Glutamatergic neuron (in vitro differentiated cells): ENCODE measurements at regions not wholly inside any gene's neighbourhood (a gene's known extent, or its start where the extent isn't known, plus 50 kb on each side); places are given as distances from the start of the nearest gene placed in this dataset.

Experiments used
- DNase-seq: peaks from one replicate; pipeline ENCODE4 v3.0.0; 2022
- H3K27ac Mint-ChIP-seq: one replicate; pipeline ENCODE4 v1.8.0; 2020; ENCODE audit warnings: mild to moderate bottlenecking, mixed read lengths, inconsistent platforms; ENCODE audit not compliant: unreplicated experiment
- H3K27me3 Mint-ChIP-seq: one replicate; pipeline ENCODE4 v1.8.0; 2020; ENCODE audit warnings: mild to moderate bottlenecking, moderate library complexity, mixed read lengths, inconsistent platforms; ENCODE audit not compliant: unreplicated experiment
- H3K36me3 Mint-ChIP-seq: one replicate; pipeline ENCODE4 v1.8.0; 2020; ENCODE audit warnings: mild to moderate bottlenecking, mixed read lengths, inconsistent platforms; ENCODE audit not compliant: unreplicated experiment
- H3K4me1 Mint-ChIP-seq: one replicate; pipeline ENCODE4 v1.8.0; 2020; ENCODE audit warnings: mild to moderate bottlenecking, low read depth, mixed read lengths, inconsistent platforms; ENCODE audit not compliant: unreplicated experiment
- H3K4me3 Mint-ChIP-seq: one replicate; pipeline ENCODE4 v1.8.0; 2020; ENCODE audit warnings: mild to moderate bottlenecking, mixed read lengths, inconsistent platforms; ENCODE audit not compliant: unreplicated experiment
- H3K9me3 Mint-ChIP-seq: one replicate; pipeline ENCODE4 v1.8.0; 2020; ENCODE audit warnings: mild to moderate bottlenecking, moderate library complexity, mixed read lengths, inconsistent platforms; ENCODE audit not compliant: unreplicated experiment
- TF ChIP-seq, protein P1 (sequence below): fragments of 200-600 bp; sonication (generic); IDR thresholded peaks from one replicate; pipeline ENCODE4 v1.5.0; 2021; ENCODE audit not compliant: partially characterized antibody, unreplicated experiment

DNA sequence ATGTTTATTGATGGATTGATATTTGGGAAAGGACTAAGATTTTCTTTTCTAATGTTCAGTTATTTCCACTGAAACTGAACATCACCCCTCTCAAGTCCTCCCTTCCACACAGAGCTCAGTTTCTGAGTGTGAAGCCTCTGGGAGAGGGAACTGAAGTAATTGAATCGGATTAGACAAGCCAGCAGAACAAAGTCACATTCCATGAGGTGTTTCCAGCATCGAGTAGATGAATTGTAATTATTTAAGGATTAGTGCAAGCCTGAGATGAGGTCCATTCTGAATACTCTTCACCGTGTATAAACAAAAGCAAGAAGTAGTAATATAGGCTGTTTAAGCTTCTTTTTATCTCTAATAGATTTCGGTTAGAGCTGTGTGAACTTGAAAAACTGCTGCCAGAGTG is 2060.5 kb downstream of the MAT2B start:
- Mint-ChIP-seq H3K4me1 (no peaks in the 10 kb centered on the region), H3K27me3 (no peaks in the 10 kb centered on the region), H3K27ac (no peak overlapping the region), H3K36me3 (peaks cover under 1% of the 10 kb centered on the region), H3K4me3 (no peak overlapping the region), H3K9me3 (peaks cover 6% of the 10 kb centered on the region)
- TF ChIP-seq, protein P1, sequence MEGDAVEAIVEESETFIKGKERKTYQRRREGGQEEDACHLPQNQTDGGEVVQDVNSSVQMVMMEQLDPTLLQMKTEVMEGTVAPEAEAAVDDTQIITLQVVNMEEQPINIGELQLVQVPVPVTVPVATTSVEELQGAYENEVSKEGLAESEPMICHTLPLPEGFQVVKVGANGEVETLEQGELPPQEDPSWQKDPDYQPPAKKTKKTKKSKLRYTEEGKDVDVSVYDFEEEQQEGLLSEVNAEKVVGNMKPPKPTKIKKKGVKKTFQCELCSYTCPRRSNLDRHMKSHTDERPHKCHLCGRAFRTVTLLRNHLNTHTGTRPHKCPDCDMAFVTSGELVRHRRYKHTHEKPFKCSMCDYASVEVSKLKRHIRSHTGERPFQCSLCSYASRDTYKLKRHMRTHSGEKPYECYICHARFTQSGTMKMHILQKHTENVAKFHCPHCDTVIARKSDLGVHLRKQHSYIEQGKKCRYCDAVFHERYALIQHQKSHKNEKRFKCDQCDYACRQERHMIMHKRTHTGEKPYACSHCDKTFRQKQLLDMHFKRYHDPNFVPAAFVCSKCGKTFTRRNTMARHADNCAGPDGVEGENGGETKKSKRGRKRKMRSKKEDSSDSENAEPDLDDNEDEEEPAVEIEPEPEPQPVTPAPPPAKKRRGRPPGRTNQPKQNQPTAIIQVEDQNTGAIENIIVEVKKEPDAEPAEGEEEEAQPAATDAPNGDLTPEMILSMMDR, result no peak
- no peak for DNase-seq

DNA sequence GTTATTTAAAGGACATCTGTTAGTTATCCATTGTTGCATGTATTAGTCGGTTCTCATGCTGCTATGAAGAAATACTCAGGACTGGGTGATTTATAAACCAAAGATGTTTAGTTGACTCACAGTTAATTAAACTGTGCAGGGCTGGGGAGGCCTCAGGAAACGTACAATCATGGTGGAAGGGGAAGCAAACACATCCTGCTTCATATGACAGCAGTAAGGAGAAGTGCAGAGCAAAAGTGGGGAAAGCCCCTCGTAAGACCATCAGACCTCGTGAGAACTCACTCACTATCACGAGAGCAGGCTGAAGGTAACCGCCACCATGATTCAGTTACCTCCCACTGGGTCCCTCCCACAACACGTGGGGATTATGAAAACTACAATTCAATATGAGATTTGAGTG is 2064.1 kb downstream of the MAT2B start:
- Mint-ChIP-seq H3K27me3 (no peaks in the 10 kb centered on the region), H3K27ac (no peak overlapping the region), H3K36me3 (peaks cover 5% of the 10 kb centered on the region), H3K4me1 (no peaks in the 10 kb centered on the region), H3K9me3 (peaks cover 9% of the 10 kb centered on the region), H3K4me3 (no peak overlapping the region)
- TF ChIP-seq, protein P1, result no peak
- no peak for DNase-seq

DNA sequence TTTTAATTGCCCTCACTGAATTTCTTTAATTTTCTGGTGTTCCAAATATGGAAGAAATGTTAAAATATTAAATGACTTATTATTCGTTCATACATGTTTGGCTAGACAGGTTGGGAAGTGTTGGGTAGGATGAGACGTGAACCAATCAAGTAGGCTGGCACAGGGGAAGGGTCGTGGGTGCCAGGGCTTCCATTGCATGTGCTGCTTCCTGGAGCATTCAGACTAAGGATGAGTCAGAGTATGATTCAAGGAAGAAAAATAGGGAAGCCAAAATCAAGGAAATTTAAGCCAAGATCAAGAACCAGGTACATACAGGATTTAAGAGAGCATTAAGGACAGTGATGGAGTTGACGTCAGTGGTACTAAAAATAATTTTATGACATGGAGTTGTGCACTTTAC is 2068.0 kb downstream of the MAT2B start:
- TF ChIP-seq, protein P1, result no peak
- peaks cover 5% of the 10 kb centered on the region for H3K36me3 Mint-ChIP-seq
- H3K27me3 Mint-ChIP-seq, result no peaks in the 10 kb centered on the region
- H3K4me1 Mint-ChIP-seq, result no peaks in the 10 kb centered on the region
- H3K4me3 Mint-ChIP-seq, result no peak overlapping the region
- no peak for DNase-seq
- H3K27ac Mint-ChIP-seq, result no peak overlapping the region
- H3K9me3 Mint-ChIP-seq, result peaks cover 9% of the 10 kb centered on the region

DNA sequence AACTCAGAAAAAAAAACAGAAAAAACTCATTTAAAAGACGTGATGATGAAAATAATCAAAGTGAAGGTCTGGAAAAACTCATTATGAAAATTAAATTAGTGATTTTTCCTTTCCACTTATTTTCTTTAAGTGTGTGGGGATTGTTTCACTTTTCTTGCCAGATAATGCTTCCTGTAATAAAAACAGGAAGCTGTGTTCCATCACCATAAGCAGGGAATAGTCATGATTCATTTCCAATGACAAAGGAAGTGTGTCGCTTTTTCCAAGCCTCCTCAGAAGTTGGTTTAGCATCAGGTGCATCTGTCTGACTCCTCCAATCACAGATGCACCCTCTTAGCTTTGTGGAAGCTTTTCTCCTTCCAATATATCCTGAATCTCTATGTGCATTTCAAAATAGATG is 2068.7 kb downstream of the MAT2B start:
- H3K27ac Mint-ChIP-seq, result no peak overlapping the region
- H3K36me3 Mint-ChIP-seq, result peaks cover 5% of the 10 kb centered on the region
- no peak for DNase-seq
- no peaks in the 10 kb centered on the region for H3K4me1 Mint-ChIP-seq
- no peak overlapping the region for H3K4me3 Mint-ChIP-seq
- TF ChIP-seq, protein P1, result no peak
- peaks cover 9% of the 10 kb centered on the region for H3K9me3 Mint-ChIP-seq
- H3K27me3 Mint-ChIP-seq, result no peaks in the 10 kb centered on the region

DNA sequence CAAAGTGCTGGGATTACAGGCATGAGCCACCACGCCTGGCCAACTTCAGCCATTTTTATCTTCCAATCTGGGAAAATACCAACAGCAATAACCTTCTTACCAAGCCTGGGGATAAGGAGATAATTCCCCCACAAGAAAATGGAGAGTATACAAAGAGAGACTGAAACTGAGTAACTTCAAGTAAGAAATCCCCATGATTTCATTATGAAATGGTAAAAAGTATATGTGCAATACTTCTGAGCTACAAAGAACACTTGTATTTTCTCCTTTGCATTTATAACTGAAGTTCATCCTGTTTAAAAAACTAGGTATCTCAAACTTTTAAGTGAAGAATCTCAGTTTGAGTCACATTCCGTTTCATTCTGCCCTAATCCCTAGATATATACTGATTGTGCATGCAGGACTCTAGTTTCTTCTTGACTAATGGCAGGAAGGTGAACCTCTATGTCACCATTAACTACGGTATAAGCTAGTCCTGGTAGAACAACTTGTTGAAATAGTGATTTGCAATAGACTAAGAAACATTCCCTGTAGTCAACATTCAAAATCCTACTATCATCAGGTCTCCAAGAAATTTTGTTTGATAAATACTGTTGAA is 2071.4 kb downstream of the MAT2B start:
- Mint-ChIP-seq H3K9me3 (no peaks in the 10 kb centered on the region), H3K4me1 (no peaks in the 10 kb centered on the region), H3K4me3 (no peak overlapping the region), H3K27ac (no peak overlapping the region), H3K27me3 (no peaks in the 10 kb centered on the region), H3K36me3 (no peaks in the 10 kb centered on the region)
- TF ChIP-seq, protein P1, result no peak
- no peak for DNase-seq
